ENCODE measurements at regions not wholly inside any gene's neighbourhood (a gene's known extent, or its start where the extent isn't known, plus 50 kb on each side); places are given as distances from the start of the nearest gene placed in this dataset.

DNA sequence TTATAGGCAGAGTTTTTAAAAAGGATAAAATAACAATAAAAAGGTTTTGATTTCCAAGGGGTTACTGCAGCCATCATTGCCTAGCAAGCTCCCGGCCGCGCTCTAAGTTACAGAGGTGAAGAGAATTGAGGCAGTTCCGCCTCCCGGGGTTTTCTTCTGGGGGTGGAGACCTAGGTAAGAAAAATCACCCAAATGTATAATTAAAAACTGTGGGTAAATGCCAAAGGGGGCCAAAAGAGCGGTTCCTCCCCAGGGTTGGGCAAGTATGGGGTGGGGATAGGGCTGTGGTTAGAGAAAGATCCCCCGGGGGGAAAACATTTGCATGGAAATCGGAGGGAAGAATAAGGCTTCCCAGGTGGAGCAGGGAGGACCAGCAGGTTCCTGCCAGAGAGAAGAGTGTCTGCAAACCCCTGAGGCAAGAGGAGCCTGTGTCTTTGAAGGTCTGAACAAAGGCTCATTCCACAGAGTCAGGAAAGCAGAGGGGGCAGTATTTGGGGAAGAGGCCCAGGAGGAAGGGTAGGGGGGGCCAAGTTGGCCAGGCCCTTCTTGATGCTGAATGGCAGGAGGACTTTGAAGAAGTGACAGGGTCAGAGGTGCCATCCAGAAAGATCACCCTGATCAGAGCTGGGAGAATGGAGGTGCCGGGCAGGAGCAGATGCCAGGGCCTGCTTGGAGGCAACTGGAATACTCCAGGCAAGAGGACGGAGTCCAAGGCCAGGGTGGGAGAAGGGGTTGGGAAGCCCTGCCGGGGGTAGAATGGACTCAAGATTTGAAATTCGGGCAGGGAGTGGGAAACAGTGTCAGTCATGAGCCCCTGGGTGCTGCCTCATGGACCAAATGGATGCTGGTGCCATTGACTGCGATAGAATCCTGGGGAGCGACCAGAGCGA, 152.9 kb upstream of the RGMA start:
- no peak for DNase-seq (ENCODE audit: low read depth in 3 of 3)

DNA sequence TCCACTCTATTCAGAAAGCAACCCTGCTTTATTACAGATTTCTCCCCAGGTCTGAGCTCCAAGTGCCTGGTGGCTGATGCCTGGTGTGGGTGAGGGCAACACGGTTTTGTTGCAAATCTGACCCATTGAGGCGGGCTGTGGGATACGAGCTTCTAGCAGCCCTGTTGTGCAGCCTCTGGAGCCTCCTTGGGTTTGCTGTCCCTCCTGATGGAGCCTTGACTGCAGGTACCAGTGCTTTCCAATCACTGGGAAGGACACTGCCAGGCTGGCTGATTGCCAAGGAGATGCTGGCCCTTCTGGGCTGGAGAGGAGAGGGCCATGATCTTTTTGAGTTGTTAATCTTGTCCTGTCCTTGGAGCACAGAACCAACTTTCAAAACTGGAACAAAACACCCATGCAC, 151.0 kb upstream of the RGMA start:
- no peak for DNase-seq (ENCODE audit: low read depth in 3 of 3)

GRCh38 chr15:93239591-93239990, 150.6 kb upstream of the RGMA start:
- no peak for DNase-seq (ENCODE audit: low read depth in 3 of 3)

DNA sequence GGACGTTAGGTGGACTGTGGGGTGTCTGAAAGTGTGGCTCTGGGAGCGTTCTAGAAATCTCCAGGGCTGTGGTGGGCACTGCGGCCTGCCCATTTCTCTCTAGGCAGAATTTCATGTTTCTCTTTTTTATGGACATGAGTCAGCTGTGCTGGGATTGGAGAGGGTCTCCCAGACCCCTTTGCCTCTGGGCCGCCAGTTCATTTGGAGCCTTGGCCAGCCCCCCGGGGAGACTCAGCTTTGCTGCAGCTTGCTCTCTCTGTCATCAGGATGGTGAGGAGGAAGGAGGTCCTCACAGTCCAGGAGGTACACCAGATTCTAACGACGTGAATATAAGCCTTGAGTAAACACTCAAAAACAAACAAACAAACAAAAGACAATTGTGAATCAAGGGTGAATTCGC, 149.6 kb upstream of the RGMA start:
- DNase-seq (ENCODE audit: low read depth in 3 of 3): no peak

- no peak for DNase-seq (ENCODE audit: low read depth in 3 of 3)
Observed at GRCh38 chr15:93235926-93236780, 147.1 kb upstream of the RGMA start.

DNA sequence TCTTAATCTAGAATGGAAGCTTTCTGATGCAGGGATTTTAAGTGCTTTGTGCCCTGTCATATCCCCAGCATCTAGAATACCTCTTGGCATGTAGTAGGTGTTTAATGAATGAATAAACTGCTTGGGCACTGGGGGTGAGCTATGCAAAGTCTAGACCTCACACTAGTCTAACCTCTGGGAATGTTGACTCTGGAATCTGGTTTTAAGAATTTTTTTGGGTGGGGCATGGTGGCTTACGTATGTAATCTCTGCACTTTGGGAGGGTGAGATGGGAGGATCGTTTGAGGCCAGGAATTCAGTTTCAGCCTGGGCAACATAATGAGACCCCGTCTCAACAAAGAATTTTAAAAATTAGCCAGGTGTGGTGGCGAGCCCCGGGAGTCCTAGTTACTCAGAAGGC, 146.3 kb upstream of the RGMA start:
- DNase-seq (ENCODE audit: low read depth in 3 of 3): no peak

DNA sequence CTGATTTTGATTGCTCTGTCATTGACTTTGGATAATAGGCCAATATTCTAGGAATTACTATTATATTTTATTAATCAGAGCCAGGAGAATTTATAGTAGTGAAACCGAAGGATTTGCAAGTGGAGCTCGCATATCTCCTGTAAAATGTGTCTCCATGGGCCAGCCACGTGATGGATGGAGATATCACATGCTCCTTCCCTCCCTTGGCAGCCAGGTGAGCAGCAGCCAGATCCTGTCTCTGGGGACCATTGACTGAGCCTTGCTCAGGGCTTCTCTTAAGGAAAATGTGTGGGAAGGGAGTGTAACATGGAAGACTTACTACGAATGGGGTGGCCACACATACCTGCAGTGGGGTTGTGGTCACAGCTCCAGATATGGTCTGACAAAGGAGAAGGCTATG, 144.7 kb upstream of the RGMA start:
- no peak for DNase-seq (ENCODE audit: low read depth in 3 of 3)

- DNase-seq (ENCODE audit: low read depth in 3 of 3): no peak
Observed at GRCh38 chr15:93232845-93233244, 143.8 kb upstream of the RGMA start.

- no peak for DNase-seq (ENCODE audit: low read depth in 3 of 3)
Observed at GRCh38 chr15:93231994-93232393, 143.0 kb upstream of the RGMA start.

DNA sequence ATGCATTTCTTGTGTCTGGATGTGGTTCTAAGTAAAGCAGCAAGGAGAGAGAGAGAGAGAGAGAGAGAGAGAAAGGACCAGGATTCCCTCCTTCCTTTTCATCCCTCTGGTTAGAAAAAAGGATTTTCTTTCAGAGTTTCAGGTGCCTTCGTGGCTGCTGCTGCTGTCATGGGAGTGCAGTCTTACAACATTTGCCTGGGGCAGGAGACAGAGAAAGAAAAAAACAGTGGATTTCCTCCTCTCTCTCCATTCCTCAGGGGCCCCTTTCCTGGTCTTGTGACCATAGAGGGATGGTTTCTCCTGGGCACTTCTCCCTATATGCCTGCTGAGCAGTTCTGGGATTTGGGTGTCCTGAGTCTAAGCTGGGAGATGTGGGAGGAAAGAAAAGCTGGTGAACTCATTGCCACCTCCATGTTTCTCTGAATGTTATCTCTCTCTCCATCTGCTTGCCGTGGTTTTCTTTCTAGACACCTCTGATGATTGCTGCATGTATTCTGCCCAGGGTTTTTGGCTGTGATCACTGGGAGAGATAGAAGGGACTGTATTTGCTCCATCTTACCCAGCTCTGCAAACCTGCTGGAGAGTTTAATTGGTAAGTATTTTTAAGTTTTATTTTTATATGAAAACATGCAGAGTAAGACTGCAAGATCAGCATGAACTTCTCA, 142.4 kb upstream of the RGMA start:
- no peak for DNase-seq (ENCODE audit: low read depth in 3 of 3)

- DNase-seq (ENCODE audit: low read depth in 3 of 3): no peak
Observed at GRCh38 chr15:93228546-93228945, 139.5 kb upstream of the RGMA start.

GRCh38 chr15:93223803-93224202, 134.8 kb upstream of the RGMA start:
- no peak for DNase-seq (ENCODE audit: low read depth in 3 of 3)

DNA sequence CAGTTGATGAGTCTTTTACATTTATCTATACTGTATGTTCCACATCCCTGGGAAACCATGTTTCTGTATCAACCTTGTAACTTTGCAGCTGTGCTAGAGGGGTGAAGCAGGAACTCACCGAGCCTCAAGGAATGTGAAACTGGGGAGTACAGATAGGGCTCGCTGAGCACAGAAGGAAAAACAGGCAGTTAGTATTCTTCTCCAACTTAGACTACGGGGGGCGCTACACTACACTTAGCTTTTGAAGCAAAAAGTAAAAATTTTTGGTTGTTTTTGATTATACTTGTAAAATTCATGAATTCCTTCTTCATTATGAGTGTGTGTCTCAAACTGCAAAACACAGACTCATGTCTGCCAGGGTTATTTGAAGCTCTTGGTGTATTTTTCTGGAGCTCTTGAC, 132.7 kb upstream of the RGMA start:
- no peak for DNase-seq (ENCODE audit: low read depth in 3 of 3)

GRCh38 chr15:93219859-93220420, 130.9 kb upstream of the RGMA start:
- DNase-seq (ENCODE audit: low read depth in 3 of 3): no peak

DNA sequence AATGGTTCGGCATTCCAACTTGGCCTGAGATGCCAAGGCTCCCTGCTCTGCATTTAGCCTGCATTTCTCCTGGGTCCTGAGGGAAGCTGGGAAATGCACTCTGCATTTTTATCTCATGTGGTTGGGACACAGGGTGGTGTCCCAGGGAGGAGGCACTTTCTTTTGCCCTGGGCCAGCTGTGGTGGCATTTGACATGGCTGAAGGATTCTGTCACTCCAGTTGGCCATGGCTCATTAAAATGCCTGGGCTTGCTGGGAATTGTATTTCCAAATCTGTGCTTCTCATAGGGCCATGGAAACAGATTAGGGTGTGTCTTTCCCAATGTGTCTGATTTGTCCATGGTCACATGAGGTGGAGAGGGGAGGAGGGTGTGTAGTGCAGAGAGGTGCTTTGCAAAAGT, 128.3 kb upstream of the RGMA start:
- no peak for DNase-seq (ENCODE audit: low read depth in 3 of 3)

DNA sequence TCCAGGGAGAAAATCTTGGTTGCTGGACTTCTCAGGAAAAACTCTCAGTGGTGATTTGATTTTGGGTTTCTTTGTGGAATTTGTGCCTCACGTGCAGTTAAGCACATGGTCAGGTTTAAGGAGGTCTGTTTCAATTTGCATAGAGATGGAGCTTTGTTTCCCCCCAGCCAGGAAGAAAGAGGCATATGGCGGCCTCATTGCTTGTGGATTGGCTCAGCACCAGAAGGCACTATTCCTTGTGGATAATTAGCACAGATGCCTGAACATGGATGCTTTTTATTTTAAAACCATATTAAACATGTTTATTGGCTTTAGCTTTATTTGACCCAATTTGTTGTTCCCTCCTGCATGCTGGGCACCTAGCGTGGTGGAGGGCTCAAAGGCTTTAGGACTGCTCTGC, 125.1 kb upstream of the RGMA start:
- DNase-seq (ENCODE audit: low read depth in 3 of 3): no peak

DNA sequence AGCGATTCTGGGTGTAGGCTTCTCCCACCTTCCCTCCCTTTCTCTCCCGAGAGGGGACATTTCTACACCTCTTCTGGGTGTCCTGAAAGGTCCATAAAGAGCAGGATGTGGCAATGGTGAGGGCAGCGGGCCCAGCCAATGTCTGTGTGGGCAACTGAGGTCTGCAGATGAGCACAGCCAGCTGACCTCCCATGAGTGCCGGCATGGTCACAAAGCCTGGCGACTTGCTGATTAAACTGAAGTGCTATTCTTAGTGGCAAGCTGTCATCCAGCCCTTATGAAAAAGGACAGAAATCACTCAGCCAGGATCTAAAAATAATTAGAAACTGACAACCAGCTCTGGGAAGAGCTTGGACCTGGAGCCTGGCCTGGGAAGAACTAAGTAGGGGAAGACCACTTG, 124.3 kb upstream of the RGMA start:
- DNase-seq (ENCODE audit: low read depth in 3 of 3): no peak

- no peak for DNase-seq (ENCODE audit: low read depth in 3 of 3)
Observed at GRCh38 chr15:93212578-93212977, 123.6 kb upstream of the RGMA start.

DNA sequence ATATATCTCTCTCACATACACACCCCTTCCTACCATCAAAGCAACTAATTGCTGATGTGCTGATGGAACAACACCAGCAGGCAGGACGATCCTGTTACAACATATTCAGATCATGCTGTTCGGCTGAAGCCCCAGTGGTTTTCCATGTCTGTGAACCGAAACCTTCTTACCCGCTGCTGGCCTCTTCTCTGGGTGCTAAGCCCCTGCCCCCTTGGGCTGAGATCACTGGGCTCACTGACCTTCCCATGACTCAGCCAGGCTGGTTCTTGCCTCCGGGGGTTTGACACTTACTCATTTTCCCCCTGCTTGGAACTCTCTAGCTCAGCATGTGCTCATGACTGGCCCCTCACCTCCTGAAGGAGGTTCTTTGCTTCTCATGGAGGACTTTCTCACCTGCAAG, 122.0 kb upstream of the RGMA start:
- DNase-seq (ENCODE audit: low read depth in 3 of 3): no peak

DNA sequence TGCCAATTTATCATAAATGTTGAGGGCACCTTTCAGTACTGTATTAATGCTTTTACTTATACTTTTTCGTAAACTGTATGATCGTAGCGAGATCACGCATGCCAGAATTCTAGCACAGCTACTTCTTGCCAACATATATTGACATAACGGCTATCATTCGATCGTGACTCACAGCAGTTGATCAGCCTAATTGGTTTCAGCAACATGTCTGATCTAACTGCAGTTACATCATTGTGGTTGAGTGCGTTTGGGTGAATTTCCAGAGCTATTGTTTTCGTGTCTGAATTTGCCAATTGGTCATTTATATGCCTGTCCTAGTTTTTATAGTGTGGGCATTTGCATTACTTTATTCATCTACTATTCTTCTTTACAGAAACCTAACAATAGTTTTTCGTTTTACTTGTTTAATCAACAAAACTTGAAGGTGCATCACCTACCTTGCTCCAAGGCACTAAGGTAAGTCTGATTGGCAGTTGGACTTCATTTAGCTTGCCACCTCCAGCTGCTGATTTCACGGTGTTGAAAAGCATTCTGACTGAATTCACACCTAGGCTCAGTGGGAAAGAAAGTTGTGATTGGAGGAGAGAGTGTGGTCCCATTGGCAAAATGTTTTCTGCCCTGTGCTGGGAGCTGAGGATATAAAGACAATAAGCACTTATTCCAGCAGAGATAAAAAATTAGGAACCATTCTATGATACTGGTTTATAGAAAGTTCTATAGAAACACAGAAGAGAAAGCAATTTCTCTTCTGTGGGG, 120.9 kb upstream of the RGMA start:
- DNase-seq (ENCODE audit: low read depth in 3 of 3): no peak

- no peak for DNase-seq (ENCODE audit: low read depth in 3 of 3)
Observed at GRCh38 chr15:93206893-93207292, 117.9 kb upstream of the RGMA start.

Data from stimulated activated CD4-positive, alpha-beta T cell treated with anti-CD3 and anti-CD28 coated beads, TNF-alpha, amount 100 ng/mL, for 48 hours (primary cell).